ENCODE measurements at regions not wholly inside any gene's neighbourhood (a gene's known extent, or its start where the extent isn't known, plus 50 kb on each side); places are given as distances from the start of the nearest gene placed in this dataset.

- DNase-seq, result no peak
Observed at GRCh38 chr3:19093084-19093483, 55.2 kb upstream of the KCNH8 start.

DNA sequence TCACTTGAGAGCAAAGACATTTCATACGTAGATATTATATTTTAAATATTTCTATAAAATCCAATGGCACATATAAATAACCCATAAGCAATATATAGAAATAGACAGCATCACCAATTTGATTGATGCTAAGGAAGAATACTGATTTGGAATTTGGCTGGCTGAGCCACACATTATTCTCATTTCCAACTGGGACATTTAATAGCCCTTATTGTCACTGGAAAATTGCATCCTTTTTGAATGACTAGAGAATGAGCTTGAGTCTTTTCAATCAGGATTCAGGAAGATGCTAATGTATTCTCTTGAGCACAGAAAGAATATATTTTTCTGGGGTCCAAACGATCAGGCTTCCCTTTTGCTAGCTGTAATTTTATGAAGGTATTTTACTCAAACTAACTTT, 70.9 kb upstream of the KCNH8 start:
- DNase-seq, result no peak

DNA sequence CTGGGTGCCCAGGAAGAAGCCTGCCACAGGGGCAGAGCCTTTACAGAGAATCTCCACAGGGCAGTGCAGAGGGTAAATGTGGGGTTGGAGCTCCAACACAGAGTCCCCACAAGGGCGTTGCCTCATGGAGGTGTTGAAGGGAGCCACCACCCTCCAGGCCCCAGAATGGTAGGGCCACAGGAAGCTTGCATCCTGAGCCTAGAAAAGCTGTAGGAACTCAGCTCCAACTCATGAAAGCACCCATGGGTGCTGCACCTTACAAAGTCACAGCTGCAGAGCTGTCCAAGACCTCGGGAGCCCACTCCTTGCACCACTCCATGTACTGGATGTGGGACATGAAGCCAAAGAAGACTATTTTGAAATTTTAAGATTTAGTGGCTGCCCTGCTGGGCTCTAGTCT, 73.3 kb upstream of the KCNH8 start:
- no peak for DNase-seq

DNA sequence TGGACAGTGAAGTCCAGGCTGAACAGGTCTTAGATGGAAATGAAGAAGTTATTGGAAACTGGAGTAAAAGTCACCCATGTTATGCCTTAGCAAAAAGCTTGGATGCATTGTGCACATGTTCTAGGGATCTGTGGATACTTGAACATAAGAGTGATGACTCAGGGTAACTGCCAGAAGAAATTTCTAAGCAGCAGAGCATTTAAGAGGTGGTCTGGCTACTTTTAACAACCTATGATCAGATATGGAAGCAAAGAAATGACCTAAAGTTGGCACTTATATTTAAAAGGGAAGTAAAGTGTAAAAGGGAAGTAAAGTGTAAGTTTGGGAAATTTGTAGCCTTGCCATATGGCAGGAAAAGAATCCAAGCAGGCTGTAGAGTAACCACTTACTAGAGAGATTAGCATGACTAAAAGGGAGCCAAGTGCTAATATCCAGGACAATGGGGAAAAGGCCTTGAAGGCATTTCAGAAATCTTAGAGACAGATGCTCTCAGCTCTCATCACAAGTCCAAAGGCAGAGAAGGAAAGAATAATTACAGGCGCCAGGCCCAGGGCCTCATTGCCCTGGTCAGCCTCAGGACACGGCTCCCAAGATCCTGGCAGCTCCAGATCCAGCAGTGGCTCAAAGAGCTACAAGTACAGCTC, 73.9 kb upstream of the KCNH8 start:
- DNase-seq, result no peak

- no peak for DNase-seq
Observed at GRCh38 chr3:19073341-19074105, 74.8 kb upstream of the KCNH8 start.

DNA sequence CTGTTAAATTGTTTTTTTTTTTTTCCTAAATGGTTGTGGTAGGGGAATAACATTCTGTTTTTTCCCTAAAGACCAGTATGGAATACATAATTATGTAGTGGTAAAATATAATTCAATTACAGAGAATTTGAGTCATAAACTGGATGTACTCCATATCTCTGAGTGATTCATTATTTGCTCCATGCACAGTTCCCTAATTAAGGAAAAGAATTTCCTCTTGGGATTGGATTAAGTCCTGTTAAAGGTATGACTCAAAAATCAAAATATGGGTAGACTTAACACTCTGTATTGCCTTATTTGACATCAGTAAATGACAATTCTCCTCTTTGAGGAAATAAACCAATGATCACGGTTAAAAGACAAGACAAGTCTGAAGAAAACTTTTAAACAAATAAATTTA, 78.0 kb upstream of the KCNH8 start:
- DNase-seq, result no peak

GRCh38 chr3:19065027-19065426, 83.3 kb upstream of the KCNH8 start:
- DNase-seq, result peak in 4 of 56 donors; percentile 1 to 17 (median 4)

DNA sequence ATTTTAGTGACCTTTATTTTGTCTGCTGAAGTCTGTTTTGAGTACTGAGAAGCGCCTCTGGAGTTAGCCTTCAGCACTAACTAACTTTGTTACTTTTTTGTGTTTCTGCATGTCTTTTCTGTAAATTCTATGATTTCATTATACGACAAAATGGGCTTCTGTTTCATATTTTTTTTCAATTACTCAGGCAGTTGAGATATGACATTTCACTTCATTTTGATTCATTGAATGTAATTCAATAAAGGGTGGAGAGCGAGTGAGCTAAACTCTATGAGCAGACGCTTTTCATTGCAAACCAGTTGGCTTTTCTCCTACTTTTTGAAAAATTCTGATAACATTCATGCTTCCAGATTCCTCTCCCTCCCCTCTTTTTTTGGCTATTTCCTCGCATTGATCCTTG, 84.4 kb upstream of the KCNH8 start:
- DNase-seq, result no peak

- no peak for DNase-seq
Observed at GRCh38 chr3:19060404-19060803, 87.9 kb upstream of the KCNH8 start.

GRCh38 chr3:19052874-19053273, 95.4 kb upstream of the KCNH8 start:
- DNase-seq, result no peak

DNA sequence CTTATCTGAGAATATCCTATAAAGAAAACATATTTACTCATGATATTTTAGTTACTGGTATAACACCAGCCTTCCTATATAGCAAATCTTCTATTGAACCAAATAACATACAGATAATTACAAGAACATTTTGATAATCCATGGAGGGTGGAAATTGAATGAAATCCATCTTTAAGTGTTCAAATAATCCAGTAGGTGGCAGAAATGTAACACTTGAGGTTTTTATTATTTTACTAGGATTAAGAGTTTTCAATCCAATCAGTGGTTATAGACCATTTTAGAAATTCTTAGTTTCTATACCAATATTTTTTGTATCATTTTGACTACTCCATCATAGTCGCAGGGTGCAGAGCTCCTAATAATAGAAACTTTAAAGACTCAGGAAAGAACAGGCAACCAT, 101.9 kb upstream of the KCNH8 start:
- no peak for DNase-seq

- DNase-seq, result no peak
Observed at GRCh38 chr3:19030522-19030839, 117.8 kb upstream of the KCNH8 start.

- no peak for DNase-seq
Observed at GRCh38 chr3:19029837-19030521, 118.3 kb upstream of the KCNH8 start.

DNA sequence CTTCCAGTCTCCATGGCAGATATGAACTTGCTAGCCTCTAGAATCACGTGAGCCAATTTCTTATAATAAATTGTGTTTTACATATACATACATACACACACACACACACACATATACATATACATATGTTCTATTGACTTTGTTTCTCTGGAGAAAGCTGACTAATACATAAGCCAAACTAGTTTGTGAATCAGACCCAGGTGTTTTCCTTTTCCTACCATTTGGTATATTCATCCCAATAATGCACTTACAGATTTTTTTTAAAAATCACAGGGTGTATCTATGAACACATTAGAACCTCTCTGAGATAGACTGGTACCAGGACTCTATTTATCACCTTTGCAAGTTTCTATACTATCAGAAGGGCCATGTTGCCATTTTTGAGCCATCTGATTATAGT, 122.9 kb upstream of the KCNH8 start:
- no peak for DNase-seq

GRCh38 chr3:19022546-19022945, 125.8 kb upstream of the KCNH8 start:
- DNase-seq, result no peak

DNA sequence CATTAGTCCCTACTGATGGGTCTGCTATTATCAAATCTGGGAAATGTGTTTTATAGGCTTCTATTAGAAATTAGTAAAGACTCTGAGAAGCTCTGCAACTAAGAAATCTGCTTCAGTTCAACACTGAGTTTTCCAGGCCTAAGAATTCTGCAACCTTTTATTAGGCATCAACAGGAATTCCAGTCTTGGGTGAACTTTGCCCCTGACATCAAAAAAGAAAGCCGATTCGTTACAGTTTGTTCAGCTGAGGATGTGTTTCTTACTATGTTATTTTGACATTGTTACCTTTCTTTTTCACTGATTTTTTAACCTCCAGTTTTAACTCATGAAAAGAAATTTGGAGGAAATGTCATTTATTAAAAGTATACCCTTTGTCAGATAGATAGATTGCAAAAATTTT, 131.5 kb upstream of the KCNH8 start:
- no peak for DNase-seq

DNA sequence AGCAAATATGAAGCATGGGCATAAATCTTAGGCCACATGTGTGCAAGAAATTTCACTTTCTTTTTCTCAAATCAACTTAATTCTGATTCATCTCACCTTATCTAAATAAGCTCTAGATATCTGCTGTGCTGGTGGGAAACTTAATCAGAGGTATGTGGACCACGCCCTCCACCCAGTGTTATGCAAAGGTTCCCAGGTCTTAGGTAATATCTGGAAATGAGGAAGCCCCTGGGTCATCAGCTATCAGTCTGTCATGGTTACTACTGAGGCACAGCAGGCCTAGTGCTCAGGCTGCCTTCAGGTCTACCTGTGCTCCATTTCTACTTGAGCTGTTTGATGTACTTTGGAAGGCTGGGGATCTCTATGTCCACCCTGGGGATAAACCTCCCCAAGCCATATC, 134.4 kb upstream of the KCNH8 start:
- no peak for DNase-seq

DNA sequence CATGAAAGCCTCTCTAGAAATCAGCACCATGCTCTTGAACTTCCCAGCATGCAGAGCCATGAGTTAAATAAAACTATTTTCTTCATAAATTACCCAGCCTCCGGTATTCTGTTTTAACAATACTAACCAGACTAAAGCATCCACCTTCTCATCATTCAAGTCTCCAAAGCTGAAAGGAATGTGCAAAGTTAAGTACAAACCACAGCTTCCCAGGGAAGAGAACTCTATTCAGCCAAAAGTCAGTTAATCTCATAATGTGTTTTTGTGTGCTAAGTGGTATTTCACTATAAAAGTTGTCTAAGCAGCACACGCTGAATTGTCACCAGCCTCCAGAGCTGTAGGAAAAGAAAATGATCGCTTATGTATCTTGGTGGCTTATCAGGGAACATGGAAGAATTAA, 135.5 kb upstream of the KCNH8 start:
- DNase-seq, result no peak

DNA sequence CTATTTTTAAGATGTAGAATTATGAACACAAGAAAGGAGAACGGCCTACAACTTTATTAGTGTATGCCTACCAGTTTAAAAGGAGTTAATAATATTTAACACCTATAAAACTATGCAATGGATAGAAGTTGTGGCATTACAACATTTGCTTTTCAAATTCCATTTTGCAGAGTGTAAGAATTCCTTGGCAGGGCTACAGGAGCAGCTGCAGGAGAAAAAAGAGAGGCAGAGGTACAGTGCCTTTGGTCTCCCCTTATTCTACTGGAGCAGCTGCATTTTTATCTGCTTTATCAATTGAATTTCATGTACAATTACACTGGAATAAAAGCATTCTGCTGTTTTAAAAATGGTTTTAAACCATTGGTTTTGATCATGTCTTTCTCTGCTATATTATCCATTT, 145.7 kb upstream of the KCNH8 start:
- DNase-seq, result no peak

GRCh38 chr3:18998069-18998468, 150.2 kb upstream of the KCNH8 start:
- DNase-seq, result no peak

DNA sequence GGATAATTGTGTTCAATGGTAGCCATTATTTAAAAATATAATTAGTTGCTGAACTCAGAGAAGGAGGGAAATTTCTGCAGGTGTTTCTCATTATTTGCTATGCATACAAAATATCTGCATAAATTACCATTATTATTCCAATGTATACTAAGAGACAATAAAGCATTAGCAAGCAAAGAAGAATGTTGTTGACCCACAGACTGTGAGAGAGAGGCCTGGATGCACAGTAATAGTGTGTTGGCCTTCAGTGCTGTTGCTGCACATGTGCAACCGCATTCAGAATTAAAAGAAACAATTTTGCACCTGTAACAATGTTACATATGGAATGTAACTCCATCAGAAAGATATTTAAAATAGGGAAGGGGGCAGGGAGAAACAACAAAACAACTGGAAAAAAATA, 155.6 kb upstream of the KCNH8 start:
- no peak for DNase-seq

- no peak for DNase-seq
Observed at GRCh38 chr3:18989237-18989795, 159.0 kb upstream of the KCNH8 start.
